GM18951 (cell line): ENCODE measurements at regions not wholly inside any gene's neighbourhood (a gene's known extent, or its start where the extent isn't known, plus 50 kb on each side); places are given as distances from the start of the nearest gene placed in this dataset.
"Not testable (repeated sequence)": the region's sequence is repeated elsewhere in the genome, so short reads cannot be mapped to it uniquely, and the experiment has no call there.

Experiments used
- POLR2A ChIP-seq: IDR thresholded peaks from 4 replicates; pipeline ENCODE4 v1.6.1; 2011; ENCODE audit warnings: mild to moderate bottlenecking; ENCODE audit not compliant: insufficient read length, insufficient read depth; ENCODE audit errors: extremely low read depth
- in situ Hi-C: fragments of 300-500 bp; cut with MboI; formaldehyde crosslinking; loops from one replicate; pipeline ENCODE4 v1.12.0; 2022; ENCODE audit warnings: low sequenced_read_pairs, mixed read lengths, inconsistent platforms; ENCODE audit not compliant: unreplicated experiment

GRCh38 chr11:98059488-98059887 is 961.3 kb upstream of the CNTN5 start:
- in situ Hi-C loops: no loop called here
- no peak for TF ChIP-seq POLR2A

GRCh38 chr11:98060759-98061158 is 960.0 kb upstream of the CNTN5 start:
- TF ChIP-seq POLR2A: no peak
- in situ Hi-C loops: no loop called here

GRCh38 chr11:98061858-98062257 is 958.9 kb upstream of the CNTN5 start:
- no peak for TF ChIP-seq POLR2A
- in situ Hi-C loops: no loop called here

- no peak for TF ChIP-seq POLR2A
- in situ Hi-C loops: no loop called here
These were observed 958.0 kb upstream of the CNTN5 start for GRCh38 chr11:98062714-98063113.

- no peak for TF ChIP-seq POLR2A
- in situ Hi-C loops: no loop called here
These were observed 952.5 kb upstream of the CNTN5 start for GRCh38 chr11:98068251-98068650.

GRCh38 chr11:98069147-98069546 is 951.6 kb upstream of the CNTN5 start:
- in situ Hi-C loops: not testable (repeated sequence)

GRCh38 chr11:98069861-98070260 is 950.9 kb upstream of the CNTN5 start:
- in situ Hi-C loops: no loop called here

GRCh38 chr11:98090861-98091505 is 929.8 kb upstream of the CNTN5 start:
- TF ChIP-seq POLR2A: no peak
- in situ Hi-C loops: no loop called here

More at GRCh38 chr11:98069861-98070260, 950.9 kb upstream of the CNTN5 start:
- no peak for TF ChIP-seq POLR2A

- no peak for TF ChIP-seq POLR2A
- in situ Hi-C loops: no loop called here
These were observed 921.4 kb upstream of the CNTN5 start for GRCh38 chr11:98099371-98099770.

GRCh38 chr11:98100689-98101088 is 920.1 kb upstream of the CNTN5 start:
- TF ChIP-seq POLR2A: no peak
- in situ Hi-C loops: no loop called here

GRCh38 chr11:98101329-98101728 is 919.4 kb upstream of the CNTN5 start:
- TF ChIP-seq POLR2A: no peak

GRCh38 chr11:98104249-98104648 is 916.5 kb upstream of the CNTN5 start:
- in situ Hi-C loops: no loop called here

More at GRCh38 chr11:98101329-98101728, 919.4 kb upstream of the CNTN5 start:
- in situ Hi-C loops: no loop called here

GRCh38 chr11:98107736-98108135 is 913.0 kb upstream of the CNTN5 start:
- no peak for TF ChIP-seq POLR2A
- in situ Hi-C loops: no loop called here

More at GRCh38 chr11:98104249-98104648, 916.5 kb upstream of the CNTN5 start:
- TF ChIP-seq POLR2A: no peak

GRCh38 chr11:98110030-98110429 is 910.7 kb upstream of the CNTN5 start:
- in situ Hi-C loops: no loop called here
- TF ChIP-seq POLR2A: no peak

GRCh38 chr11:98115873-98116272 is 904.9 kb upstream of the CNTN5 start:
- TF ChIP-seq POLR2A: no peak
- in situ Hi-C loops: no loop called here
